KMS-11 (cell line): ENCODE measurements at regions not wholly inside any gene's neighbourhood (a gene's known extent, or its start where the extent isn't known, plus 50 kb on each side); places are given as distances from the start of the nearest gene placed in this dataset.

Experiments used
- H2AFZ ChIP-seq: fragments of 200-600 bp; sonication (generic); 2 replicates; pipeline ENCODE4 v1.6.1; 2016; ENCODE audit warnings: antibody characterized with exemption, mixed run types, low read depth
- H3K27ac ChIP-seq: fragments of 200-600 bp; sonication (generic); 2 replicates; pipeline ENCODE4 v1.6.1; 2016; ENCODE audit warnings: mild to moderate bottlenecking, mixed run types
- H3K27me3 ChIP-seq: fragments of 200-600 bp; sonication (generic); 2 replicates; pipeline ENCODE4 v1.6.1; 2017; ENCODE audit warnings: mild to moderate bottlenecking, low read depth, mixed run types, moderate library complexity; ENCODE audit not compliant: insufficient read depth
- H3K36me3 ChIP-seq: fragments of 200-600 bp; sonication (generic); 2 replicates; pipeline ENCODE4 v1.6.1; 2017; ENCODE audit warnings: mild to moderate bottlenecking, mixed run types; ENCODE audit not compliant: insufficient read depth
- H3K4me1 ChIP-seq: fragments of 200-600 bp; sonication (generic); 2 replicates; pipeline ENCODE4 v1.6.1; 2016; ENCODE audit warnings: mild to moderate bottlenecking, low read depth, mixed run types; ENCODE audit not compliant: poor library complexity, severe bottlenecking
- H3K4me2 ChIP-seq: fragments of 200-600 bp; sonication (generic); 2 replicates; pipeline ENCODE4 v1.7.0; 2016; ENCODE audit warnings: mild to moderate bottlenecking, mixed run types
- H3K4me3 ChIP-seq: fragments of 200-600 bp; sonication (generic); IDR thresholded peaks from 2 replicates; pipeline ENCODE4 v1.6.1; 2017; ENCODE audit warnings: low read depth, low read length, mixed read lengths; ENCODE audit not compliant: insufficient read depth
- H3K79me2 ChIP-seq: fragments of 200-600 bp; sonication (generic); 2 replicates; pipeline ENCODE4 v1.6.1; 2016; ENCODE audit warnings: low read depth, mixed run types; ENCODE audit not compliant: insufficient read depth
- H3K9ac ChIP-seq: fragments of 200-600 bp; sonication (generic); 2 replicates; pipeline ENCODE4 v1.6.1; 2016; ENCODE audit warnings: mild to moderate bottlenecking, mixed run types
- H4K20me1 ChIP-seq: fragments of 200-600 bp; sonication (generic); 2 replicates; pipeline ENCODE4 v1.6.1; 2016; ENCODE audit warnings: mild to moderate bottlenecking, mixed run types; ENCODE audit not compliant: insufficient read depth
- CTCF ChIP-seq: fragments of 200-600 bp; sonication (generic); conservative IDR thresholded peaks from 2 replicates; pipeline ENCODE4 v1.6.1; 2017; ENCODE audit warnings: low read depth, mild to moderate bottlenecking, antibody characterized with exemption, low read length, moderate library complexity, mixed read lengths

DNA sequence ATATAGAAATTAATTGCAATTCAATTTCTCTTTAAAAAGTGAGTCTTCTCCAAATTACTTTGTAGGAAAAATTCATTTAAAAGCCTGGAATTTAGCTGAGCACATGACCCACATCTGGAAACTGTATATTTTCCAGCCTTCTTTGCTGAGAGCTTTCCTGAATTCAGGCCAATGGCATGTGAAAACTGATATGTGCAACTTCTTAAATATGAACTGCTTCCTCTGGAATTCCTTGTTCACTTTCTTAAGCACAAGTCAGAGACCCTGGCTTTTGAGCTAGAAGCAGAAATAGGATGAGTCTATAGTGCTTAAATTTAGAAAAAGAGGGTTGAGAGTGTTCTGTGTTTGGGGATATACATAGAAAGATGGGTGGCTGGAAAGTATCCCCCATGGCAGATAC, 365.1 kb upstream of the MTPN start:
- Histone ChIP-seq H2AFZ (no peak overlapping the region), H3K9ac (no peak overlapping the region), H3K27me3 (no peaks in the 10 kb centered on the region), H3K79me2 (no peaks in the 10 kb centered on the region), H3K4me1 (peaks cover 8% of the 10 kb centered on the region), H3K4me2 (no peak overlapping the region), H3K27ac (no peak overlapping the region), H3K4me3 (no peak overlapping the region), H3K36me3 (no peaks in the 10 kb centered on the region), H4K20me1 (no peaks in the 10 kb centered on the region)
- TF ChIP-seq CTCF = no peak

GRCh38 chr7:136339464-136339863, 362.3 kb upstream of the MTPN start:
- Histone ChIP-seq H2AFZ (no peak overlapping the region), H3K27ac (no peak overlapping the region), H3K9ac (no peak overlapping the region), H3K4me2 (no peak overlapping the region), H3K4me3 (no peak overlapping the region), H3K79me2 (no peaks in the 10 kb centered on the region), H3K36me3 (no peaks in the 10 kb centered on the region), H4K20me1 (no peaks in the 10 kb centered on the region), H3K4me1 (peaks cover 7% of the 10 kb centered on the region), H3K27me3 (no peaks in the 10 kb centered on the region)
- TF ChIP-seq CTCF = no peak

GRCh38 chr7:136336932-136337331, 359.8 kb upstream of the MTPN start:
- Histone ChIP-seq H3K27me3 (no peaks in the 10 kb centered on the region), H3K36me3 (no peaks in the 10 kb centered on the region), H3K27ac (no peak overlapping the region), H3K4me3 (no peak overlapping the region), H4K20me1 (no peaks in the 10 kb centered on the region), H2AFZ (no peak overlapping the region), H3K4me2 (no peak overlapping the region), H3K9ac (no peak overlapping the region), H3K79me2 (no peaks in the 10 kb centered on the region), H3K4me1 (peaks cover 7% of the 10 kb centered on the region)
- no peak for TF ChIP-seq CTCF

DNA sequence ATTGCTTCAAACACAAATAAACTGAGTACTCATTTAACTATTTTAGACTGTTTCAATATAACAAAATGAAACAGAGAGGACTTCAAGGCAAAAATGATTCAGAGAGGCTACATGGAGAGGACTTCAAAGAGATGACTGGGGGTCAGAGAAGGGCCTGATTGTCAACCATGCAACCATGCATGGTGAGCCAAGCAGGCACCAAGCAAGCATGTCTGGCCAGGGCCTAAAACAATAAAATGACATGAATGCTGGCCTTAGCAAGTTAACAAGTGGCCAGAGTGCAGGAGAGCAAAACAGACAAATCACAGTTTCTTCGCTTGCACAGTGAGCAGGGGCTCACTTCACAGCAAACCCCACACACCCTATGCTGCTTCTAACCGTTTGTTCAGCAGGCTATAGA, 356.5 kb upstream of the MTPN start:
- H2AFZ ChIP-seq = no peak overlapping the region
- H3K4me2 ChIP-seq = no peak overlapping the region
- no peak overlapping the region for H3K4me3 ChIP-seq
- H3K27ac ChIP-seq = no peak overlapping the region
- H3K79me2 ChIP-seq = no peaks in the 10 kb centered on the region
- no peak for TF ChIP-seq CTCF
- no peaks in the 10 kb centered on the region for H3K4me1 ChIP-seq
- H3K27me3 ChIP-seq = no peaks in the 10 kb centered on the region
- no peak overlapping the region for H3K9ac ChIP-seq
- H4K20me1 ChIP-seq = no peaks in the 10 kb centered on the region
- no peaks in the 10 kb centered on the region for H3K36me3 ChIP-seq

DNA sequence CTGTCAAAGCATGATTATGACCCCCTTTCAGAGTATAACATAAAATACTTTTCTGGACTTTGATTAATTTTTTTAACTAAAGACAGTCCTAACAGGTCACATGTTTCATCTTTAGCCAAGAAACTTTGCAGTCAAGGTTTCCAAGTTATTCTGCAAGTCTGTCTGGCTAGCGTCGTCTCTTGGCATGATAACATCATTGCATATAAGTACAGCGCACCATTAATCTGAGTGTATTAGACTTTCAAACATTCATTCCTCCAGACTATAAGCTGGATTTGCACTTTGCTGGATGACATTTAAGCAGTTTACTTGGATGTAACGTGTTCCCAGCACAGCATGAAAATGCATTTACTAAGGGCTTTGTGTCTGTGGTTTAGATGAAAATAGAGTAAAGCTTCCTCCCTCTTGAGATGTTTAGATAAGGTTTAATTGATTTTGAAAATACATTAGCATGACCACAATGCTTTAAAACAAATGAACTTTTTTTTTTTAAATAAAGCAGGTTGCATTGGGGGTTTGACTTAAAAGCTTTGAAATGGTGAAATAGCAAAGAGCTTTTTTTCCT, 349.0 kb upstream of the MTPN start:
- Histone ChIP-seq H4K20me1 (no peaks in the 10 kb centered on the region), H3K4me3 (no peak overlapping the region), H3K79me2 (no peaks in the 10 kb centered on the region), H3K9ac (no peak overlapping the region), H2AFZ (no peak overlapping the region), H3K4me1 (no peaks in the 10 kb centered on the region), H3K27ac (no peak overlapping the region), H3K36me3 (no peaks in the 10 kb centered on the region), H3K27me3 (no peaks in the 10 kb centered on the region), H3K4me2 (no peak overlapping the region)
- TF ChIP-seq CTCF = no peak
